22Rv1 (cell line): ENCODE measurements at regions not wholly inside any gene's neighbourhood (a gene's known extent, or its start where the extent isn't known, plus 50 kb on each side); places are given as distances from the start of the nearest gene placed in this dataset.

Experiments
- CTCF ChIP-seq: fragments of 450-650 bp; IDR thresholded peaks from 2 replicates; pipeline ENCODE4 v1.5.1; 2017; ENCODE audit warnings: mild to moderate bottlenecking
- ZFX ChIP-seq: fragments of 450-650 bp; IDR thresholded peaks from 2 replicates; pipeline ENCODE4 v1.6.1; 2017; ENCODE audit warnings: antibody characterized with exemption, borderline replicate concordance

- TF ChIP-seq CTCF (no peak), ZFX (no peak)
Observed at GRCh38 chr2:189999661-190000060, 62.9 kb downstream of the MSTN start.
